ENCODE measurements at regions not wholly inside any gene's neighbourhood (a gene's known extent, or its start where the extent isn't known, plus 50 kb on each side); places are given as distances from the start of the nearest gene placed in this dataset.

DNA sequence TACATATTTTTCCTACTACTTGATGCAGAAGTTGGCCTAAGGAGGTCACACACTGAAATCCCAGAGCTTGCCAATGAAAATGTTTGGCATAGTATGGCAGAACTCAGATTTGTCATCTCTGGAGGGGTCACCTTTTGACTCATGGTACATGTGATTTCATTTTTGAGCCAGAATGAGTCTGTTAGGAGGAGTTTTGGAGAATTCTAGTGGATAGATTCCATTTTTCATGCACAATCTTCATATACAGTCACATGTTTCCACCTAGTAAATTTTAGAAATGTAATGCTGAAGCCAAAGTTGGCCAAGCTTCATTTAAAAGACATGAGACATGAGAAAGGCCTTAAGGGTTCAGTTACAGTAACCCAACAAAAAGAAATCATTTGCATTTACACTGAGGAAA, 97.8 kb upstream of the IGSF10 start:
- Histone ChIP-seq H3K79me2 (ENCODE audit: control insufficient read depth in 1 of 2, insufficient read depth in 2 of 2, low read length in 2 of 2) (no peaks in the 10 kb centered on the region), H2AFZ (ENCODE audit: low read length) (no peak overlapping the region), H3K79me1 (ENCODE audit: low read depth, low read length) (no peaks in the 10 kb centered on the region), H2BK120ac (replicated peaks; ENCODE audit: low read depth, low read length) (no peak overlapping the region), H3K9me3 (ENCODE audit: insufficient read depth in 2 of 2, low read depth in 1 of 2, low read length in 1 of 2) (peaks cover 0 to 3% of the 10 kb centered on the region in 2 experiments; a peak in 1 of 4 replicates), H3K4me3 (ENCODE audit: extremely low read depth in 1 of 4, insufficient read depth in 2 of 4, low read depth in 3 of 4, low read length in 4 of 4) (no peak overlapping the region), H4K8ac (ENCODE audit: extremely low read depth, insufficient read depth, low read length) (no peak overlapping the region), H3K27ac (ENCODE audit: low read depth, low read length) (no peak overlapping the region), H3K23me2 (ENCODE audit: low read depth, low read length) (no peaks in the 10 kb centered on the region), H3K9ac (replicated peaks in 1 of 4; ENCODE audit: extremely low read depth in 1 of 4, low read depth in 3 of 4, low read length in 3 of 4) (no peak overlapping the region), H3K18ac (ENCODE audit: extremely low read depth, low read length) (no peak overlapping the region), H2BK12ac (ENCODE audit: low read depth, low read length) (no peak overlapping the region), H3K4me2 (ENCODE audit: insufficient read depth in 1 of 2, low read depth in 2 of 2, low read length in 2 of 2) (no peak overlapping the region), H2BK5ac (ENCODE audit: low read depth, low read length) (no peak overlapping the region), H4K5ac (ENCODE audit: insufficient read length, low read depth, low read length) (no peak overlapping the region), H2BK15ac (ENCODE audit: low read length) (no peak overlapping the region), H3K4ac (replicated peaks; ENCODE audit: insufficient read length, low read depth, low read length) (no peak overlapping the region), H2AK5ac (ENCODE audit: low read depth, low read length) (no peak overlapping the region), H3K4me1 (replicated peaks in 1 of 4; ENCODE audit: control insufficient read depth in 3 of 4, insufficient read depth in 4 of 4, low read length in 3 of 4) (peaks cover 0 to 2% (median 0%) of the 10 kb centered on the region in 4 experiments; a peak in 1 of 7 replicates), H3K23ac (ENCODE audit: insufficient read length) (no peak overlapping the region), H3K56ac (replicated peaks; ENCODE audit: insufficient read length, low read depth, low read length) (no peak overlapping the region), H3K14ac (ENCODE audit: insufficient read length) (no peak overlapping the region), H3K36me3 (ENCODE audit: control insufficient read depth in 2 of 4, insufficient read depth in 4 of 4, low read length in 3 of 4) (no peaks in the 10 kb centered on the region), H4K20me1 (replicated peaks in 1 of 2; ENCODE audit: control insufficient read depth in 1 of 2, insufficient read depth in 2 of 2, low read length in 2 of 2) (no peaks in the 10 kb centered on the region), H2BK20ac (ENCODE audit: low read length) (no peak overlapping the region), H3K27me3 (replicated peaks in 1 of 4; ENCODE audit: control insufficient read depth in 3 of 4, extremely low read depth in 1 of 4, insufficient read depth in 3 of 4, low read length in 3 of 4) (no peaks in the 10 kb centered on the region), H4K91ac (replicated peaks; ENCODE audit: insufficient read length, low read length) (no peak overlapping the region)
- TF ChIP-seq FOSL1 (IDR thresholded peaks at IDR 0.05; ENCODE audit: insufficient read depth, low read depth, low read length) = no peak
- TF ChIP-seq JUND (IDR thresholded peaks at IDR 0.05; ENCODE audit: low read length) = no peak
- no peak for TF ChIP-seq NANOG (IDR thresholded peaks at IDR 0.05; ENCODE audit: insufficient read depth, low read depth, low read length, poor library complexity, severe bottlenecking)
- no peak for TF ChIP-seq POLR2A (IDR thresholded peaks at IDR 0.05; ENCODE audit: control extremely low read depth in 1 of 2, low read depth in 2 of 2, low read length in 2 of 2)
- TF ChIP-seq TCF12 (IDR thresholded peaks at IDR 0.05; ENCODE audit: low read depth, low read length) = no peak
- no peak for TF ChIP-seq JUN (IDR thresholded peaks at IDR 0.05; ENCODE audit: low read depth, low read length)
- ChIA-PET CTCF (ENCODE audit: partially characterized antibody) (interaction anchor here (1.4 kb wide), 1 partner anchor 90 kb away, joined by 3 read pairs; no protein-coding TSS in a partner anchor), POLR2A (ENCODE audit: partially characterized antibody) (no interaction called here)
- no peak for DNase-seq (ENCODE audit: low read depth in 1 of 2, low spot score in 2 of 2)
- FAIRE-seq = no peak
